ENCODE measurements at regions not wholly inside any gene's neighbourhood (a gene's known extent, or its start where the extent isn't known, plus 50 kb on each side); places are given as distances from the start of the nearest gene placed in this dataset.

- DNase-seq (ENCODE audit: low read depth in 2 of 2) = no peak
Observed at GRCh38 chr2:9082158-9082557, 78.7 kb upstream of the MBOAT2 start.

- no peak for DNase-seq (ENCODE audit: low read depth in 2 of 2)
Observed at GRCh38 chr2:9081750-9082149, 78.3 kb upstream of the MBOAT2 start.

GRCh38 chr2:9078405-9078804 lies 74.9 kb upstream of the MBOAT2 start:
- DNase-seq (ENCODE audit: low read depth in 2 of 2) = no peak

- no peak for DNase-seq (ENCODE audit: low read depth in 2 of 2)
Observed at GRCh38 chr2:9077691-9078090, 74.2 kb upstream of the MBOAT2 start.

- no peak for DNase-seq (ENCODE audit: low read depth in 2 of 2)
Observed at GRCh38 chr2:9076755-9077154, 73.3 kb upstream of the MBOAT2 start.

- DNase-seq (ENCODE audit: low read depth in 2 of 2) = no peak
Observed at GRCh38 chr2:9076210-9076609, 72.7 kb upstream of the MBOAT2 start.

- no peak for DNase-seq (ENCODE audit: low read depth in 2 of 2)
Observed at GRCh38 chr2:9074930-9075329, 71.4 kb upstream of the MBOAT2 start.

- no peak for DNase-seq (ENCODE audit: low read depth in 2 of 2)
Observed at GRCh38 chr2:9071584-9072124, 68.2 kb upstream of the MBOAT2 start.

GRCh38 chr2:9071032-9071431 lies 67.5 kb upstream of the MBOAT2 start:
- DNase-seq (ENCODE audit: low read depth in 2 of 2) = peak in 1 of 2 donors; percentile 38

GRCh38 chr2:9069543-9069942 lies 66.1 kb upstream of the MBOAT2 start:
- DNase-seq (ENCODE audit: low read depth in 2 of 2) = no peak

GRCh38 chr2:9065901-9066300 lies 62.4 kb upstream of the MBOAT2 start:
- no peak for DNase-seq (ENCODE audit: low read depth in 2 of 2)

- no peak for DNase-seq (ENCODE audit: low read depth in 2 of 2)
Observed at GRCh38 chr2:9063023-9063606, 59.6 kb upstream of the MBOAT2 start.

GRCh38 chr2:9060819-9061218 lies 57.3 kb upstream of the MBOAT2 start:
- no peak for DNase-seq (ENCODE audit: low read depth in 2 of 2)

- no peak for DNase-seq (ENCODE audit: low read depth in 2 of 2)
Observed at GRCh38 chr2:9057939-9058761, 54.7 kb upstream of the MBOAT2 start.

GRCh38 chr2:9055471-9055870 lies 52.0 kb upstream of the MBOAT2 start:
- DNase-seq (ENCODE audit: low read depth in 2 of 2) = no peak

GRCh38 chr2:9053534-9053931 lies 50.0 kb upstream of the MBOAT2 start:
- no peak for DNase-seq (ENCODE audit: low read depth in 2 of 2)

Data from dermis microvascular lymphatic vessel endothelial cell (primary cell).